ENCODE measurements at regions not wholly inside any gene's neighbourhood (a gene's known extent, or its start where the extent isn't known, plus 50 kb on each side); places are given as distances from the start of the nearest gene placed in this dataset.

GRCh38 chr4:62168681-62169080 is 968.6 kb downstream of the ADGRL3 start:
- 0 out of 2 replicates have a peak, but pooled peaks cover 1% of the 10 kb centered on the region for H3K9me3 ChIP-seq (ENCODE audit: control insufficient read depth, insufficient read depth, low read length)

More at GRCh38 chr4:62168681-62169080, 968.6 kb downstream of the ADGRL3 start:
- Histone ChIP-seq H3K18ac (ENCODE audit: low read depth, low read length) (no peak overlapping the region), H2AFZ (replicated peaks; ENCODE audit: low read length, poor library complexity) (no peak overlapping the region), H4K5ac (ENCODE audit: low read depth, low read length) (no peak overlapping the region), H2BK15ac (ENCODE audit: low read depth, low read length) (no peak overlapping the region), H3K23ac (ENCODE audit: low read depth, low read length) (no peak overlapping the region), H3K14ac (replicated peaks; ENCODE audit: low read depth, low read length) (no peak overlapping the region), H3K9ac (ENCODE audit: low read depth, low read length) (no peak overlapping the region), H2BK120ac (ENCODE audit: low read depth, low read length) (no peak overlapping the region), H3K4ac (ENCODE audit: low read depth, low read length) (no peak overlapping the region), H3K79me1 (ENCODE audit: low read depth in 1 of 2, low read length in 2 of 2) (no peaks in the 10 kb centered on the region), H3K27me3 (ENCODE audit: control insufficient read depth, insufficient read depth, low read length) (no peaks in the 10 kb centered on the region), H4K20me1 (ENCODE audit: insufficient read depth, low read length) (no peaks in the 10 kb centered on the region), H3K27ac (ENCODE audit: insufficient read depth, low read length) (no peak overlapping the region), H2BK5ac (ENCODE audit: low read depth, low read length, poor library complexity, severe bottlenecking) (no peak overlapping the region), H4K91ac (ENCODE audit: insufficient read depth, low read depth, low read length) (no peak overlapping the region), H3K56ac (ENCODE audit: extremely low read depth, insufficient read depth, low read length) (no peak overlapping the region), H3K4me1 (ENCODE audit: control insufficient read depth, insufficient read depth, low read length) (no peaks in the 10 kb centered on the region), H2AK9ac (replicated peaks; ENCODE audit: low read depth, low read length, poor library complexity) (no peak overlapping the region), H3K9me1 (ENCODE audit: insufficient read depth, low read length) (no peaks in the 10 kb centered on the region), H3K4me2 (ENCODE audit: low read depth, low read length) (no peak overlapping the region), H3K36me3 (ENCODE audit: control insufficient read depth, insufficient read depth, low read length) (no peaks in the 10 kb centered on the region), H3K4me3 (ENCODE audit: insufficient read depth, low read depth, low read length) (no peak overlapping the region), H2BK20ac (ENCODE audit: low read depth, low read length) (no peak overlapping the region), H4K8ac (ENCODE audit: low read depth in 2 of 2, low read length in 2 of 2) (no peak overlapping the region), H2AK5ac (ENCODE audit: low read depth, low read length) (no peak overlapping the region)
- POLR2A ChIA-PET (ENCODE audit: unreplicated experiment), result no interaction called here
- dilution Hi-C loops (cut with HindIII; ENCODE audit: low sequenced_read_pairs, unreplicated experiment), result no loop called here
- in situ Hi-C loops (cut with MboI; ENCODE audit: low sequenced_read_pairs), result no loop called here
- DNase-seq, result no peak
- intact Hi-C loops (cut with micrococcal nuclease), result no loop called here
- WGBS, 2 experiments (ENCODE audit: extremely low coverage in 2 of 2, insufficient read length in 1 of 2), result no CpG with 5 or more reads among the region's 1 CpG
- BruUV-seq (replicated peaks), result no TSS peak
- CTCF ChIA-PET, result no interaction called here
- ATAC-seq (ENCODE audit: low read depth), result no peak
- TF ChIP-seq POLR2A (IDR thresholded peaks at IDR 0.05; ENCODE audit: low read depth, low read length), result no peak
- no peak for TF ChIP-seq MXI1 (IDR thresholded peaks at IDR 0.05; ENCODE audit: borderline replicate concordance, low read depth, low read length)
- no peak for TF ChIP-seq RFX5 (IDR thresholded peaks at IDR 0.05; ENCODE audit: low read depth, low read length)
- TF ChIP-seq MAFK (IDR thresholded peaks at IDR 0.05; ENCODE audit: low read depth, low read length), result no peak
- no peak for TF ChIP-seq USF2 (IDR thresholded peaks at IDR 0.05; ENCODE audit: low read depth, low read length)
- no peak for TF ChIP-seq MAZ (IDR thresholded peaks at IDR 0.05; ENCODE audit: borderline replicate concordance, low read depth, low read length)
- TF ChIP-seq RCOR1 (IDR thresholded peaks at IDR 0.05; ENCODE audit: insufficient replicate concordance, low read length), result no peak
- TF ChIP-seq SMC3 (IDR thresholded peaks at IDR 0.05; ENCODE audit: low read depth, low read length), result no peak
- no peak for TF ChIP-seq NFE2L2 (IDR thresholded peaks at IDR 0.05; ENCODE audit: low read depth, low read length)
- no peak for TF ChIP-seq BHLHE40 (IDR thresholded peaks at IDR 0.05; ENCODE audit: low read depth, low read length)
- TF ChIP-seq CTCF (conservative IDR thresholded peaks at IDR 0.05; ENCODE audit: low read depth, low read length), result no peak
- TF ChIP-seq RAD21 (IDR thresholded peaks at IDR 0.05; ENCODE audit: low read length), result no peak
- TF ChIP-seq FOS (IDR thresholded peaks at IDR 0.05; ENCODE audit: low read depth, low read length), result no peak
- no peak for TF ChIP-seq CHD1 (IDR thresholded peaks at IDR 0.05; ENCODE audit: low read depth, low read length)

Measured in IMR-90 (cell line).